ENCODE measurements at regions not wholly inside any gene's neighbourhood (a gene's known extent, or its start where the extent isn't known, plus 50 kb on each side); places are given as distances from the start of the nearest gene placed in this dataset.

- TF ChIP-seq CTCF (IDR thresholded peaks at IDR 0.05) = no peak
- TF ChIP-seq POLR2A (IDR thresholded peaks at IDR 0.05) = no peak
These were observed 68.6 kb upstream of the FBXL4 start for GRCh38 chr6:99016355-99016754.

All from adrenal gland (tissue), 5 donors.